Natural killer cell (primary cell): ENCODE measurements at regions not wholly inside any gene's neighbourhood (a gene's known extent, or its start where the extent isn't known, plus 50 kb on each side); places are given as distances from the start of the nearest gene placed in this dataset.

ENCODE experiments used
- ATAC-seq, 3 donors: fragments of 150-1000 bp in 2 of 3; fragments of 200-7000 bp in 1 of 3; cut with Tn5 transposase; 1 replicate in 1 of 3; 2 replicates in 2 of 3; pipeline ENCODE4 v1.10.0; 2021; ENCODE audit warnings: mild to moderate bottlenecking in 2 of 3, moderate library complexity in 2 of 3
- DNase-seq, 2 donors: peaks; one replicate each; pipeline versions ENCODE4 v3.0.0 to v3.0.0-alpha.2; 2013 to 2021; ENCODE audit warnings: mixed read lengths in 1 of 2
- H3K27ac ChIP-seq: one replicate; pipeline ENCODE4 v1.5.1; 2013; ENCODE audit warnings: mild to moderate bottlenecking, low read length
- H3K27me3 ChIP-seq: one replicate; pipeline ENCODE4 v1.6.1; 2013; ENCODE audit warnings: low read length; ENCODE audit not compliant: control insufficient read depth, insufficient read depth
- H3K36me3 ChIP-seq: one replicate; pipeline ENCODE4 v1.6.1; 2013; ENCODE audit warnings: low read length; ENCODE audit not compliant: control insufficient read depth, insufficient read depth
- H3K4me1 ChIP-seq: one replicate; pipeline ENCODE4 v1.6.1; 2013; ENCODE audit warnings: low read length; ENCODE audit not compliant: control insufficient read depth, insufficient read depth
- H3K4me3 ChIP-seq: one replicate; pipeline ENCODE4 v1.5.1; 2013; ENCODE audit warnings: low read length
- H3K9me3 ChIP-seq: one replicate; pipeline ENCODE4 v1.6.1; 2013; ENCODE audit warnings: low read length; ENCODE audit not compliant: control insufficient read depth, insufficient read depth
- H3K27ac Mint-ChIP-seq, 2 donors: one replicate each; pipeline ENCODE4 v1.8.0; 2022; ENCODE audit warnings: mild to moderate bottlenecking in 2 of 2, mixed read lengths in 2 of 2, moderate library complexity in 1 of 2
- H3K27me3 Mint-ChIP-seq, 2 donors: one replicate each; pipeline ENCODE4 v1.8.0; 2022; ENCODE audit warnings: low read depth in 2 of 2, mixed read lengths in 2 of 2
- H3K36me3 Mint-ChIP-seq: one replicate; pipeline ENCODE4 v1.8.0; 2022; ENCODE audit warnings: mixed read lengths
- H3K4me1 Mint-ChIP-seq, 2 donors: one replicate each; pipeline ENCODE4 v1.8.0; 2022; ENCODE audit warnings: mixed read lengths in 2 of 2
- H3K4me3 Mint-ChIP-seq: one replicate; pipeline ENCODE4 v1.8.0; 2022; ENCODE audit warnings: mild to moderate bottlenecking, moderate library complexity, mixed read lengths
- H3K9me3 Mint-ChIP-seq, 2 donors: one replicate each; pipeline ENCODE4 v1.8.0; 2022; ENCODE audit warnings: mixed read lengths in 2 of 2
- CTCF ChIP-seq: fragments of 200-600 bp; IDR thresholded peaks from one replicate; pipeline ENCODE4 v1.8.0; 2022; ENCODE audit warnings: antibody characterized with exemption
- WGBS: methylation state at CpG from one replicate; pipeline ENCODE4 v1.1.7; 2013; ENCODE audit warnings: missing lambda C conversion rate; ENCODE audit not compliant: insufficient coverage; 5-methylcytosine and 5-hydroxymethylcytosine counted together
- intact Hi-C: fragments of 100-400 bp; cut with micrococcal nuclease; formaldehyde crosslinking; loops from one replicate; pipeline ENCODE4 v1.14.2; 2022

GRCh38 chr5:101937041-101937440 is 359.0 kb downstream of the SLCO4C1 start:
- Mint-ChIP-seq H3K27ac (no peak overlapping the region), H3K9me3 (no peaks in the 10 kb centered on the region), H3K36me3 (no peaks in the 10 kb centered on the region), H3K4me3 (no peak overlapping the region), H3K4me1 (no peaks in the 10 kb centered on the region), H3K27me3 (no peaks in the 10 kb centered on the region)
- no peak for DNase-seq
- H3K27me3 ChIP-seq, result no peaks in the 10 kb centered on the region
- intact Hi-C loops, result no loop called here
- H3K27ac ChIP-seq, result no peak overlapping the region
- H3K4me1 ChIP-seq, result no peaks in the 10 kb centered on the region
- H3K36me3 ChIP-seq, result no peaks in the 10 kb centered on the region
- WGBS, result 92% methylated on average over 2 of the region's 2 CpGs
- no peak for TF ChIP-seq CTCF
- H3K4me3 ChIP-seq, result no peak overlapping the region
- ATAC-seq, result no peak
- H3K9me3 ChIP-seq, result no peaks in the 10 kb centered on the region

DNA sequence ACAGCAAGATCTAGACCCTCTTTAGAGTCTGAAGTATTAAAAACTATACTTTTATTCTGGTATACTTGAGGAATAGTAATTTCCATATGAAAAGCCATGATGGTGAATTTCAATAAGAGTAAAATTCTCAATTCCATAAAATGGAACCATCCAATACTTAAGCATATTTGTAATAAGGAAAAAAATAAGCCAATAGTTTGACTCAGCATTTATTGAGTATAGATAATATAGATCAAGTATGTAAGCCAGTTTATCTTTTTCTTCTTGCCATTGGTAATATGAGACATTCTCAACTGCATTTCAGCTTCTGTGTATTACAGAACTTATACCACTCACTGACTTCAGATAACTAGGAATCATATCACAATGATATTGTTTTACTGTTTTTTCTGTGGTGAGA is 361.0 kb downstream of the SLCO4C1 start:
- Mint-ChIP-seq H3K4me3 (no peak overlapping the region), H3K27ac (no peak overlapping the region), H3K27me3 (no peaks in the 10 kb centered on the region), H3K36me3 (no peaks in the 10 kb centered on the region), H3K9me3 (no peaks in the 10 kb centered on the region), H3K4me1 (no peaks in the 10 kb centered on the region)
- H3K4me3 ChIP-seq, result no peak overlapping the region
- H3K9me3 ChIP-seq, result no peaks in the 10 kb centered on the region
- H3K27ac ChIP-seq, result no peak overlapping the region
- no peaks in the 10 kb centered on the region for H3K36me3 ChIP-seq
- H3K27me3 ChIP-seq, result no peaks in the 10 kb centered on the region
- ATAC-seq (no peak), DNase-seq (no peak)
- H3K4me1 ChIP-seq, result no peaks in the 10 kb centered on the region
- intact Hi-C loops, result no loop called here
- TF ChIP-seq CTCF, result no peak

- TF ChIP-seq CTCF, result no peak
- no peak for DNase-seq
- Mint-ChIP-seq H3K27ac (no peak overlapping the region), H3K4me1 (no peaks in the 10 kb centered on the region), H3K4me3 (no peak overlapping the region), H3K27me3 (no peaks in the 10 kb centered on the region), H3K9me3 (no peaks in the 10 kb centered on the region), H3K36me3 (no peaks in the 10 kb centered on the region)
- Histone ChIP-seq H3K27me3 (no peaks in the 10 kb centered on the region), H3K4me3 (no peak overlapping the region), H3K4me1 (no peaks in the 10 kb centered on the region), H3K27ac (no peak overlapping the region), H3K9me3 (no peaks in the 10 kb centered on the region), H3K36me3 (no peaks in the 10 kb centered on the region)
- 100% methylated on average over 1 of the region's 3 CpGs for WGBS
- no peak for ATAC-seq
- intact Hi-C loops, result no loop called here
Observed at GRCh38 chr5:101932599-101932998, 363.5 kb downstream of the SLCO4C1 start.

- H3K36me3 Mint-ChIP-seq, result no peaks in the 10 kb centered on the region
- TF ChIP-seq CTCF, result no peak
Observed at GRCh38 chr5:101929628-101930027, 366.5 kb downstream of the SLCO4C1 start.

More at GRCh38 chr5:101929628-101930027, 366.5 kb downstream of the SLCO4C1 start:
- DNase-seq (no peak), ATAC-seq (no peak)
- H3K9me3 ChIP-seq, result no peaks in the 10 kb centered on the region
- Mint-ChIP-seq H3K27ac (no peak overlapping the region), H3K27me3 (no peaks in the 10 kb centered on the region), H3K9me3 (peaks cover 0 to 2% of the 10 kb centered on the region in 2 donors), H3K4me1 (peaks cover 0 to 4% of the 10 kb centered on the region in 2 donors), H3K4me3 (no peak overlapping the region)
- no peaks in the 10 kb centered on the region for H3K36me3 ChIP-seq
- intact Hi-C loops, result no loop called here
- H3K27ac ChIP-seq, result no peak overlapping the region
- H3K4me3 ChIP-seq, result no peak overlapping the region
- no peaks in the 10 kb centered on the region for H3K4me1 ChIP-seq
- no peaks in the 10 kb centered on the region for H3K27me3 ChIP-seq
